ENCODE measurements at regions not wholly inside any gene's neighbourhood (a gene's known extent, or its start where the extent isn't known, plus 50 kb on each side); places are given as distances from the start of the nearest gene placed in this dataset.

DNA sequence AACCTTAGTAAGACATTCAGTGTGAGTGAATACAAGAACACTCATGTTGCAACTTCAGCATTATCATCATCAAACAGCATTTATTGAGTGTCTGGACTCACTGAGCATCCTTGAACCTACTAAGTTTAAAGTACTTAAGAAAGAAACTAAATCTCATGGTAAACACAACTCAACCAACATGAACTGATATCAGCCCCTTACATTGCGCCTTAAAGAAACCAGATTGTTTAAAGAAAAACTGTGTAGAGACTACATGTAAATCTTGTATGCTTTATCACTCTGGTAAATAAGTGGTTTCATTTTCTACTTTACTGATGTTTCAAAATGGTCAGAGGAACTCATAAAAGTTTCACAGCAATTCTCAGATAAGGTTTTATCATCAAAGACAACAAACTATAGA, 157.5 kb upstream of the FERD3L start:
- Histone ChIP-seq H3K4me1 (ENCODE audit: insufficient read depth, low read length) (no peaks in the 10 kb centered on the region), H2BK5ac (ENCODE audit: insufficient read length, low read length) (no peak overlapping the region), H4K5ac (ENCODE audit: insufficient read length, low read depth, low read length) (no peak overlapping the region), H3K27me3 (ENCODE audit: insufficient read depth, low read length) (no peaks in the 10 kb centered on the region), H4K20me1 (ENCODE audit: control insufficient read depth, insufficient read depth, insufficient read length) (no peaks in the 10 kb centered on the region), H3K23ac (ENCODE audit: insufficient read length, low read depth, low read length) (no peak overlapping the region), H4K91ac (ENCODE audit: insufficient read length, low read depth, low read length) (no peak overlapping the region), H2BK120ac (ENCODE audit: low read depth, low read length, poor library complexity, severe bottlenecking) (no peak overlapping the region), H3K23me2 (ENCODE audit: insufficient read length, low read depth, low read length, poor library complexity, severe bottlenecking) (no peaks in the 10 kb centered on the region), H3K18ac (ENCODE audit: insufficient read length, low read depth, low read length) (no peak overlapping the region), H3T11ph (ENCODE audit: low read length) (no peak overlapping the region), H2AFZ (ENCODE audit: low read length) (no peak overlapping the region), H4K8ac (replicated peaks; ENCODE audit: insufficient read length, low read depth, low read length) (no peak overlapping the region), H2AK5ac (ENCODE audit: insufficient read length, low read length) (no peak overlapping the region), H3K79me2 (ENCODE audit: insufficient read depth, low read length) (no peaks in the 10 kb centered on the region), H3K27ac (ENCODE audit: insufficient read length, low read depth, low read length) (no peak overlapping the region), H3K9me3 (ENCODE audit: control insufficient read depth, low read depth, low read length) (no peaks in the 10 kb centered on the region), H3K56ac (ENCODE audit: insufficient read length, low read depth, low read length) (no peak overlapping the region), H2BK20ac (ENCODE audit: low read depth, low read length, poor library complexity, severe bottlenecking) (no peak overlapping the region), H3K79me1 (ENCODE audit: insufficient read depth, low read depth, low read length, poor library complexity, severe bottlenecking) (no peaks in the 10 kb centered on the region), H2BK15ac (ENCODE audit: low read depth, low read length) (no peak overlapping the region), H3K14ac (ENCODE audit: insufficient read depth, low read length) (no peak overlapping the region), H3K4ac (ENCODE audit: low read depth, low read length) (no peak overlapping the region), H2BK12ac (ENCODE audit: insufficient read length, low read depth, low read length) (no peak overlapping the region), H3K9ac (ENCODE audit: extremely low read depth, insufficient read length, low read length) (no peak overlapping the region), H3K4me2 (ENCODE audit: insufficient read depth, insufficient read length, low read length) (no peak overlapping the region)
- no peaks in the 10 kb centered on the region for H3K27me3 Mint-ChIP-seq (ENCODE audit: low read depth)
- peaks cover 5 to 6% of the 10 kb centered on the region in 2 experiments; a peak in 1 of 4 replicates for H3K4me1 Mint-ChIP-seq
- no CpG with 5 or more reads among the region's 1 CpG for WGBS (ENCODE audit: extremely low coverage, insufficient read length, low lambda C conversion rate)
- H3K9me3 Mint-ChIP-seq, result no peaks in the 10 kb centered on the region; a peak in 1 of 5 replicates
- no peak overlapping the region for H3K27ac Mint-ChIP-seq
- DNase-seq, result no peak
- TF ChIP-seq, protein P1, sequence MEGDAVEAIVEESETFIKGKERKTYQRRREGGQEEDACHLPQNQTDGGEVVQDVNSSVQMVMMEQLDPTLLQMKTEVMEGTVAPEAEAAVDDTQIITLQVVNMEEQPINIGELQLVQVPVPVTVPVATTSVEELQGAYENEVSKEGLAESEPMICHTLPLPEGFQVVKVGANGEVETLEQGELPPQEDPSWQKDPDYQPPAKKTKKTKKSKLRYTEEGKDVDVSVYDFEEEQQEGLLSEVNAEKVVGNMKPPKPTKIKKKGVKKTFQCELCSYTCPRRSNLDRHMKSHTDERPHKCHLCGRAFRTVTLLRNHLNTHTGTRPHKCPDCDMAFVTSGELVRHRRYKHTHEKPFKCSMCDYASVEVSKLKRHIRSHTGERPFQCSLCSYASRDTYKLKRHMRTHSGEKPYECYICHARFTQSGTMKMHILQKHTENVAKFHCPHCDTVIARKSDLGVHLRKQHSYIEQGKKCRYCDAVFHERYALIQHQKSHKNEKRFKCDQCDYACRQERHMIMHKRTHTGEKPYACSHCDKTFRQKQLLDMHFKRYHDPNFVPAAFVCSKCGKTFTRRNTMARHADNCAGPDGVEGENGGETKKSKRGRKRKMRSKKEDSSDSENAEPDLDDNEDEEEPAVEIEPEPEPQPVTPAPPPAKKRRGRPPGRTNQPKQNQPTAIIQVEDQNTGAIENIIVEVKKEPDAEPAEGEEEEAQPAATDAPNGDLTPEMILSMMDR (conservative IDR thresholded peaks at IDR 0.05), result no peak
- no peaks in the 10 kb centered on the region for H3K36me3 Mint-ChIP-seq (ENCODE audit: insufficient read depth in 1 of 3, low read depth in 3 of 3)
- no peak overlapping the region for H3K4me3 Mint-ChIP-seq
